Parathyroid adenoma (tissue), 2 donors: ENCODE measurements at regions not wholly inside any gene's neighbourhood (a gene's known extent, or its start where the extent isn't known, plus 50 kb on each side); places are given as distances from the start of the nearest gene placed in this dataset.

Source experiments
- H2AFZ ChIP-seq: fragments of 300-600 bp; sonication (generic); one replicate; pipeline ENCODE4 v1.7.0; 2017; ENCODE audit warnings: antibody characterized with exemption, mild to moderate bottlenecking
- H3K27ac ChIP-seq: fragments of 300-600 bp; sonication (generic); one replicate; pipeline ENCODE4 v1.7.0; 2017
- H3K27me3 ChIP-seq: fragments of 300-600 bp; sonication (generic); one replicate; pipeline ENCODE4 v1.7.0; 2017; ENCODE audit warnings: low read length; ENCODE audit not compliant: control insufficient read depth, insufficient read depth
- H3K36me3 ChIP-seq: fragments of 300-600 bp; sonication (generic); one replicate; pipeline ENCODE4 v1.7.0; 2017; ENCODE audit warnings: low read length; ENCODE audit not compliant: control insufficient read depth, insufficient read depth
- H3K4me1 ChIP-seq: fragments of 300-600 bp; sonication (generic); one replicate; pipeline ENCODE4 v1.7.0; 2017; ENCODE audit warnings: control low read depth
- H3K4me2 ChIP-seq: fragments of 300-600 bp; sonication (generic); one replicate; pipeline ENCODE4 v1.7.0; 2017; ENCODE audit warnings: low read length
- H3K4me3 ChIP-seq: fragments of 300-600 bp; sonication (generic); one replicate; pipeline ENCODE4 v1.7.0; 2017; ENCODE audit warnings: low read depth, low read length
- H3K79me2 ChIP-seq: fragments of 300-600 bp; sonication (generic); one replicate; pipeline ENCODE4 v1.7.0; 2017; ENCODE audit warnings: control low read depth
- H3K9ac ChIP-seq: fragments of 300-600 bp; sonication (generic); one replicate; pipeline ENCODE4 v1.7.0; 2017; ENCODE audit warnings: mild to moderate bottlenecking
- H3K9me3 ChIP-seq: fragments of 300-600 bp; sonication (generic); one replicate; pipeline ENCODE4 v1.7.0; 2017; ENCODE audit warnings: low read length; ENCODE audit not compliant: control insufficient read depth
- CTCF ChIP-seq: fragments of 300-600 bp; sonication (generic); IDR thresholded peaks from one replicate; pipeline ENCODE4 v1.7.0; 2017; ENCODE audit warnings: antibody characterized with exemption, mild to moderate bottlenecking
- donor health status: primary hyperparathyroidism.

- H3K79me2 ChIP-seq = no peaks in the 10 kb centered on the region
- no peak overlapping the region for H3K9ac ChIP-seq
- no peak overlapping the region for H3K4me2 ChIP-seq
- no peaks in the 10 kb centered on the region for H3K4me1 ChIP-seq
- TF ChIP-seq CTCF = no peak
- H3K36me3 ChIP-seq = no peaks in the 10 kb centered on the region
- H3K9me3 ChIP-seq = no peaks in the 10 kb centered on the region
- no peak overlapping the region for H2AFZ ChIP-seq
- no peak overlapping the region for H3K27ac ChIP-seq
- no peak overlapping the region for H3K4me3 ChIP-seq
- no peaks in the 10 kb centered on the region for H3K27me3 ChIP-seq
Observed at GRCh38 chr18:56493531-56493930, 144.9 kb downstream of the TXNL1 start.

- no peaks in the 10 kb centered on the region for H3K27me3 ChIP-seq
- H2AFZ ChIP-seq = no peak overlapping the region
- H3K4me1 ChIP-seq = no peaks in the 10 kb centered on the region
- H3K4me2 ChIP-seq = no peak overlapping the region
- no peak overlapping the region for H3K9ac ChIP-seq
- no peak for TF ChIP-seq CTCF
- H3K27ac ChIP-seq = no peak overlapping the region
- no peaks in the 10 kb centered on the region for H3K36me3 ChIP-seq
- H3K4me3 ChIP-seq = no peak overlapping the region
- no peaks in the 10 kb centered on the region for H3K79me2 ChIP-seq
- no peaks in the 10 kb centered on the region for H3K9me3 ChIP-seq
Observed at GRCh38 chr18:56492136-56492535, 146.3 kb downstream of the TXNL1 start.

GRCh38 chr18:56490942-56491341 lies 147.4 kb downstream of the TXNL1 start:
- no peak overlapping the region for H3K27ac ChIP-seq
- H2AFZ ChIP-seq = no peak overlapping the region
- no peaks in the 10 kb centered on the region for H3K79me2 ChIP-seq
- no peaks in the 10 kb centered on the region for H3K9me3 ChIP-seq
- no peaks in the 10 kb centered on the region for H3K4me1 ChIP-seq
- no peaks in the 10 kb centered on the region for H3K36me3 ChIP-seq
- no peak for TF ChIP-seq CTCF
- no peak overlapping the region for H3K9ac ChIP-seq
- no peak overlapping the region for H3K4me2 ChIP-seq
- no peaks in the 10 kb centered on the region for H3K27me3 ChIP-seq
- H3K4me3 ChIP-seq = no peak overlapping the region

GRCh38 chr18:56489893-56490292 lies 148.5 kb downstream of the TXNL1 start:
- Histone ChIP-seq H3K36me3 (no peaks in the 10 kb centered on the region), H3K9ac (no peak overlapping the region), H3K4me2 (no peak overlapping the region), H2AFZ (no peak overlapping the region), H3K4me1 (no peaks in the 10 kb centered on the region), H3K4me3 (no peak overlapping the region), H3K79me2 (no peaks in the 10 kb centered on the region), H3K27ac (no peak overlapping the region), H3K9me3 (no peaks in the 10 kb centered on the region), H3K27me3 (no peaks in the 10 kb centered on the region)
- TF ChIP-seq CTCF = no peak

- H3K27ac ChIP-seq = no peak overlapping the region
- no peaks in the 10 kb centered on the region for H3K4me1 ChIP-seq
- no peak overlapping the region for H3K4me3 ChIP-seq
- no peak overlapping the region for H3K4me2 ChIP-seq
- no peaks in the 10 kb centered on the region for H3K27me3 ChIP-seq
- H2AFZ ChIP-seq = no peak overlapping the region
- H3K9me3 ChIP-seq = no peaks in the 10 kb centered on the region
- no peak for TF ChIP-seq CTCF
- H3K9ac ChIP-seq = no peak overlapping the region
- no peaks in the 10 kb centered on the region for H3K79me2 ChIP-seq
- no peaks in the 10 kb centered on the region for H3K36me3 ChIP-seq
Observed at GRCh38 chr18:56488739-56489138, 149.7 kb downstream of the TXNL1 start.
